GM12875 (cell line): ENCODE measurements at regions not wholly inside any gene's neighbourhood (a gene's known extent, or its start where the extent isn't known, plus 50 kb on each side); places are given as distances from the start of the nearest gene placed in this dataset.

Experiments used
- H3K4me3 ChIP-seq: one replicate; pipeline ENCODE4 v1.5.1; 2011; ENCODE audit warnings: low read depth, low read length, control low read depth
- TF ChIP-seq, protein P1 (sequence below): IDR thresholded peaks from 2 replicates; pipeline ENCODE4 v1.5.1; 2011; ENCODE audit warnings: low read depth, mild to moderate bottlenecking, control low read depth, inconsistent platforms, low read length, moderate library complexity, borderline replicate concordance; ENCODE audit not compliant: insufficient read depth

GRCh38 chr5:61701877-61702602 lies 370.0 kb downstream of the ZSWIM6 start:
- no peak overlapping the region for H3K4me3 ChIP-seq
- TF ChIP-seq, protein P1, sequence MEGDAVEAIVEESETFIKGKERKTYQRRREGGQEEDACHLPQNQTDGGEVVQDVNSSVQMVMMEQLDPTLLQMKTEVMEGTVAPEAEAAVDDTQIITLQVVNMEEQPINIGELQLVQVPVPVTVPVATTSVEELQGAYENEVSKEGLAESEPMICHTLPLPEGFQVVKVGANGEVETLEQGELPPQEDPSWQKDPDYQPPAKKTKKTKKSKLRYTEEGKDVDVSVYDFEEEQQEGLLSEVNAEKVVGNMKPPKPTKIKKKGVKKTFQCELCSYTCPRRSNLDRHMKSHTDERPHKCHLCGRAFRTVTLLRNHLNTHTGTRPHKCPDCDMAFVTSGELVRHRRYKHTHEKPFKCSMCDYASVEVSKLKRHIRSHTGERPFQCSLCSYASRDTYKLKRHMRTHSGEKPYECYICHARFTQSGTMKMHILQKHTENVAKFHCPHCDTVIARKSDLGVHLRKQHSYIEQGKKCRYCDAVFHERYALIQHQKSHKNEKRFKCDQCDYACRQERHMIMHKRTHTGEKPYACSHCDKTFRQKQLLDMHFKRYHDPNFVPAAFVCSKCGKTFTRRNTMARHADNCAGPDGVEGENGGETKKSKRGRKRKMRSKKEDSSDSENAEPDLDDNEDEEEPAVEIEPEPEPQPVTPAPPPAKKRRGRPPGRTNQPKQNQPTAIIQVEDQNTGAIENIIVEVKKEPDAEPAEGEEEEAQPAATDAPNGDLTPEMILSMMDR = no peak

DNA sequence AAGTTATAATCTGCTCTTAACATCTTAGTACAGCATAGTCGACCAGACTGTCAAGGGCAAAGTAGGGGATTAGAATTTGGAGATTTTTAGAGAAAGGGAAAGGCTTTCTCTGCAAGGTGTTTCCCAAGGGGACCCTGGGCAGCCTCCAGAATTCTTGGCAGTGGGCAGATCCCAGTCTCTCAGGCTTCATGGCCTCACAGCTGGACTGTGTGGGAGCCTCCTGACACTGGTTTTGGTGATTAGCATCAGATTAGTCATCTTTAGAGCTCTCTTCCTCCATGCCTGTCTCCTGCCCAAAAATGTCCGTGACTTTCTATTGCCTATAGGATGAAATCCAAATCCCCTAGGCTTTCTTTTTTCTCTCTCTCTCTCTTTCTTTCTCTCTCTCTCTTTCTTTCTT lies 370.7 kb downstream of the ZSWIM6 start:
- TF ChIP-seq, protein P1 = no peak
- H3K4me3 ChIP-seq = no peak overlapping the region

- no peak overlapping the region for H3K4me3 ChIP-seq
- TF ChIP-seq, protein P1 = no peak
These were observed 372.2 kb downstream of the ZSWIM6 start for GRCh38 chr5:61704289-61704688.

DNA sequence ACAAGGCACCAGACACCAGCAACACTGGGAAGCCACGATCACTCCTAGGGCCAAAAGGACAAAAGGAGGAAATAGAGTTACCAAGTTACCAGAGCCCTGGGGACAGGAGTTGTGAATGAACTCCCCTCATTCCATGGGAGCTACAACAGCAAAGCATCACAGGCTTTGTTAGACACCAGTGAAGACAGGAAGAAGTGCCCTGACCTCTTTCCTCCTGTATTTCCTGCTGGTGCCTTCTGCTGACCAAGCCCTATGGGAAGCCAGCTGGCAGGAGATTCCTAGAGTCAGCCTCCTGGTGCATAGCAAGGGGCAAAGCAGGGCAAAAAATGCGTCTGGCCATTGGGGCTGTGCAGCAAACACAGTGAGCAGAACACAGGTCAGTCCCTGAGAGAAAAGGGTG lies 374.7 kb downstream of the ZSWIM6 start:
- TF ChIP-seq, protein P1 = no peak
- H3K4me3 ChIP-seq = no peak overlapping the region

DNA sequence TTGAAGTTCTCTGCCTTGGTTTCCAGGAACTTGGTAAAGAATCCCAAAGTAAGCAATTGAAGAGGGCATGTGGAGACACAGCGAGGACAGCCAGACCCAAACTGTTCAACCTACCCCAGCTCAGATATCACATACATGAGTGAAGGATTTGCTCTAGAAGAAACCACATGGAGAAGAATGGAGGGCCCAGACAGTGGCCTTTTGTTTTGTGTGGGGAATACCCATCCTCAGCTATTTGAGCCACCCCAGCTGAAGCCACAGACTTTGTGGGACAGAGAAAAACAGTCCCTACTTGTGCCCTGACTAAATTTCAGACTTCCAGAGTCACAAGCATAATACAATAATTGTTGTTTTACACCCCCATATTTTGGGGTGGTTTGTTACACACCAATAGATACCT lies 387.1 kb downstream of the ZSWIM6 start:
- H3K4me3 ChIP-seq = no peak overlapping the region
- TF ChIP-seq, protein P1 = no peak

DNA sequence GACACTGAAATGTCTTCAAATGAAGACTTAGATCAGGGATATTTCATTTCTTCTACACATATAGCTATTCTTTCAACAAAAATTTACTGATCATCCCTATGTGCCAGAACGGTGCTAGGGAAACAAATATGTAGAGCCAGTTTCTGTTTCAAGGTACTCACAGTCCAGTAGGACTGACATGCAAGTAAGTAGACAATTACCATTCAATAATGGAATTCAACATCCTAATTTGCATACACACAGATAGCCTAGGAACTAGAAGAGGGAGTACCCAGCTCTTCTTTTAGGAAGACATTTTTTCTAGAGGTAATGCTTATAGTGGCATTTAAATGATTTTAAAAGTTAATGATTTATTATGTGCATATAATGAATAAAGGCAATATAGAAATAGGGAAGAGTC lies 388.8 kb downstream of the ZSWIM6 start:
- TF ChIP-seq, protein P1 = no peak
- H3K4me3 ChIP-seq = no peak overlapping the region

DNA sequence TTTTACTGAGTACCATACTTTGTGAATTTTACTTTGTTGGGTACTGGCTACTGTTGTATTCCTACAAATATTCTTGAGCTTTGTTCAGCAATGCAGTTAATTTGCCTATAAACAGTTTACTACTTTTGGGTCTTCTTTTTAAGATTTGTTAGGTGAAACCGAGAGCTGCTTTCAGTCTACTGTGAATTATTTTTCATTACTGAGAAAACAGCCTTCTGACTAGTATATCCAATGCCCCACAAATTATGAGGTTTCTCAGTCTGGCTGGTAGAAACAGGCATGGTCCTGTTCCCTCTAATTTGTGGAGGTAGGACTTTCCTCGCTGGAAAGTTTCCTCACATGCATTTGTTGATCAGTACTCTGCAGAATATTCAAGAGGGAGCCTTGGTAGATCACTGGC lies 392.0 kb downstream of the ZSWIM6 start:
- no peak overlapping the region for H3K4me3 ChIP-seq
- TF ChIP-seq, protein P1 = no peak
